Omental fat pad (tissue), 3 donors: ENCODE measurements at regions not wholly inside any gene's neighbourhood (a gene's known extent, or its start where the extent isn't known, plus 50 kb on each side); places are given as distances from the start of the nearest gene placed in this dataset.

Experiments
- ATAC-seq: fragments of 150-250 bp; one replicate; pipeline ENCODE4 v1.9.1; 2016; ENCODE audit warnings: mild to moderate bottlenecking, moderate library complexity; ENCODE audit not compliant: low FRiP score
- DNase-seq: peaks from one replicate; pipeline ENCODE4 v3.0.0-alpha.2; 2019; ENCODE audit warnings: low spot score
- TF ChIP-seq, protein P1 (sequence below), 3 donors: fragments of 450-650 bp; IDR thresholded peaks; one replicate each; pipeline ENCODE4 v1.5.1; 2016 to 2017; ENCODE audit warnings: antibody characterized with exemption in 3 of 3, mild to moderate bottlenecking in 3 of 3, moderate library complexity in 2 of 3

- TF ChIP-seq, protein P1, sequence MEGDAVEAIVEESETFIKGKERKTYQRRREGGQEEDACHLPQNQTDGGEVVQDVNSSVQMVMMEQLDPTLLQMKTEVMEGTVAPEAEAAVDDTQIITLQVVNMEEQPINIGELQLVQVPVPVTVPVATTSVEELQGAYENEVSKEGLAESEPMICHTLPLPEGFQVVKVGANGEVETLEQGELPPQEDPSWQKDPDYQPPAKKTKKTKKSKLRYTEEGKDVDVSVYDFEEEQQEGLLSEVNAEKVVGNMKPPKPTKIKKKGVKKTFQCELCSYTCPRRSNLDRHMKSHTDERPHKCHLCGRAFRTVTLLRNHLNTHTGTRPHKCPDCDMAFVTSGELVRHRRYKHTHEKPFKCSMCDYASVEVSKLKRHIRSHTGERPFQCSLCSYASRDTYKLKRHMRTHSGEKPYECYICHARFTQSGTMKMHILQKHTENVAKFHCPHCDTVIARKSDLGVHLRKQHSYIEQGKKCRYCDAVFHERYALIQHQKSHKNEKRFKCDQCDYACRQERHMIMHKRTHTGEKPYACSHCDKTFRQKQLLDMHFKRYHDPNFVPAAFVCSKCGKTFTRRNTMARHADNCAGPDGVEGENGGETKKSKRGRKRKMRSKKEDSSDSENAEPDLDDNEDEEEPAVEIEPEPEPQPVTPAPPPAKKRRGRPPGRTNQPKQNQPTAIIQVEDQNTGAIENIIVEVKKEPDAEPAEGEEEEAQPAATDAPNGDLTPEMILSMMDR (IDR thresholded peaks at IDR 0.05): no peak
- DNase-seq (no peak), ATAC-seq (no peak)
Measured at GRCh38 chr21:28877318-28877884, 115.3 kb downstream of the LTN1 start.

DNA sequence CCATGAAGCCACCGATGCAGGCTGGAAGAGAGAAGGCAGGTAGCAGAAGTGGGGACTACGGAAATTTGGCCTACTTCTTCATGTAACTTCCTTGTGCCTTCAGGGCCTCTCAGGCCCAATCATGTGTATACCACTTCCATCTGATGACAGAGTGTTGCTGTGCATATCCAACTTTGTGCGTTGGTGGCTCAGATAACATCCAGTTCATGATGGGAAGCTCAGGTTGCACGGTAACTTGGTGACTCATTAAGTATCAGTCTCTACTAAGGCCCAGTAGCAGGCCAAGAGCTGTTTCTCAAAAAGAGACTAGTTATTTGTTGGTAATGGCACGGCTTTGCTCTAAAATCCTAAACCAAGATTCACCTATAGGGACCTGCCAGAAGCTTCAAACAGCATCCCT is 117.6 kb downstream of the LTN1 start:
- DNase-seq (no peak), ATAC-seq (no peak)
- TF ChIP-seq, protein P1 (IDR thresholded peaks at IDR 0.05): no peak

DNA sequence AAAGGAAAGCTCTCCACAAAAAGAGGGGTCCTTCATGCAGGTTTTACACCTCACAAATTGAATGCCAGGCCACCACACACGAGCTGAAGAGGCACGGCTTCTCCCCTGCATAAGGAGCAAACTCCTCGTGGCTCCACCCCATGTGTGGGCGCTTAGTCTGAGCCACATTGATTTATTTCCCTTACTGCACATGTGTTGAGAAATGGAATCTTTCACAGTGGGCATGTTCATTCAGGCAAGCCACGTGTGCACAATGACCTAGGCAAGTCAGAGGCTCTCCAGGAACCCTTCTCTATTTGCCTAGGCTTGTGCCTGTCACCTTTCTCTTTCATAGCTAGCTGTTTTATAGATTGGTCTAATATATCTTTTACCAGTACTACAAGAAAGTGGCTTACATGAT is 120.5 kb downstream of the LTN1 start:
- ATAC-seq (no peak), DNase-seq (no peak)

GRCh38 chr21:28871388-28872010 is 121.2 kb downstream of the LTN1 start:
- no peak for DNase-seq

More for the DNA sequence above, 120.5 kb downstream of the LTN1 start:
- TF ChIP-seq, protein P1 (IDR thresholded peaks at IDR 0.05): no peak

DNA sequence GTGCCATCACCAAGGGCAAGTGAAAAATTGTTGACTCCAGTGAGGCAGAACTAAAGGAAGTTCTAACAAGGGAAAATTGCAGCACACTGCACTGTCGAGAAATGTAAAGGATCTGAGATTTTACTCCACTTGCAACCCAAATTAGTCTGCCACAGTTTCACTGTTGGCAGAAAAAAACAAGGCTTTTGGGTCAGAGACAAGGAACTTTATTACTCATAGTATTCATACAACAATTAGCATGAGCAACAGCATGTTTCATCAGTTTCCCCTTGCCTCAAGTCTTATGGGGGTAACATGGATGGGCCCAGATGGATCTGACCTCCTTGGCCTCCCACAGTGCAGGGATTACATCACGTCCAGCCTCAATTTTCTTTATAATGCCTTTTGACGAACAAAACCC is 125.3 kb downstream of the LTN1 start:
- TF ChIP-seq, protein P1 (IDR thresholded peaks at IDR 0.05): no peak
- DNase-seq: no peak
- ATAC-seq: no peak

More at GRCh38 chr21:28871388-28872010, 121.2 kb downstream of the LTN1 start:
- TF ChIP-seq, protein P1 (IDR thresholded peaks at IDR 0.05): no peak
- no peak for ATAC-seq

DNA sequence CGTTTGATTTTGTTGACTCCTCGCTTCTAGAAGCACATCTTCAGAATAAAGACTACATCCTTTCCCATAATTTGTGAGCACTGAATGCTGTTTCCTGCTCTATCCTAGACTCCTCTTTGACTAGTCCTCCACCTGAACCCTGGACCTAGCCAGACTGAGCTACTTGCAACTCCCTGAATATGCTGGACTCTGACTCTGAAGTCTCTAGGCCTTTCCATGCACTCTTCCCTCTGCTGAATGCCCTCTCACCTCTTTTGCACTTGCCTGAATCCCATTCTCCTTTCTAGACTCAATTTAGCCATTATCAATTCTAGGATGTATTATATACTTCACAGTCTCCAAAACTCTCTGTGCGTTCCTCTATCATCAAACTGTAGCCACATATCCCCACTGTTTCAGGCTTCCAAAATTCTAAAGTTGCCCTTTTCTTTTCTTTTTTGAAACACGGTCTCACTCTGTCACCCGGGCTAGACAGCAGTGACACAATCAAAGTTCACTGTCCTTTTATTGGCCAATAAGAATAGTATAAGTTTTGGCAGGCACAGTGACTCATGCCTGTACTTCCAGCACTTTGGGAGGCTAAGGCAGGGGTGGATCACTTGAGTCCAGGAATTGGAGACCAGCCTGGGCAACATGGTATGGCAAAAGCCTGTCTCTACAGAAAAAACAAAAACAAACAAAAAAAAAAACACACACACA is 127.0 kb downstream of the LTN1 start:
- DNase-seq (no peak), ATAC-seq (no peak)
- TF ChIP-seq, protein P1 (IDR thresholded peaks at IDR 0.05): no peak
